Stimulated activated CD4-positive, alpha-beta T cell treated with anti-CD3 and anti-CD28 coated beads, Interleukin-1b, Interleukin-23, amount 100 ng/mL, for 48 hours (primary cell): ENCODE measurements at regions not wholly inside any gene's neighbourhood (a gene's known extent, or its start where the extent isn't known, plus 50 kb on each side); places are given as distances from the start of the nearest gene placed in this dataset.

Experiments used
- DNase-seq: peaks from one replicate; pipeline ENCODE4 v3.0.0-alpha.2; 2020

DNA sequence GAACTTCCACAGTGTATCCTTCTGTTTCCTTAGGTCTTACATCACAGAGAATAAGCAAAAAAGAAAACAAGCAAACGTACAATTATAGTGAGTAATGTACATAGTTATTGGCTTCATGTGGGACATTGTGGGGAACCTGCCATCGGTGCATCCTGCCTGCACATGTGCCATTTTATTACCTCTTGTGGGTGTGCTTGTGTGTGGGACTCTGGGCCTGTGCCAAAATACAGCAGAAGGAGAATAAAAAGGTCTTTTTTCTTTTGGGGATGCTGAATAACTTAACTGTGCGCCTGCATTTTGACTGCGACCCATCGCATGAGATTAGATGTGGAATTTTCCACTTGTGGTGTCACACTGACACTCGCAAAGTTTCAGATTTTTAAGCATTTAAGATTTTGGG lies 169.6 kb upstream of the DCBLD2 start:
- DNase-seq: no peak

GRCh38 chr3:99069973-99070372 lies 168.5 kb upstream of the DCBLD2 start:
- no peak for DNase-seq

- no peak for DNase-seq
These were observed 165.4 kb upstream of the DCBLD2 start for GRCh38 chr3:99066863-99067262.

DNA sequence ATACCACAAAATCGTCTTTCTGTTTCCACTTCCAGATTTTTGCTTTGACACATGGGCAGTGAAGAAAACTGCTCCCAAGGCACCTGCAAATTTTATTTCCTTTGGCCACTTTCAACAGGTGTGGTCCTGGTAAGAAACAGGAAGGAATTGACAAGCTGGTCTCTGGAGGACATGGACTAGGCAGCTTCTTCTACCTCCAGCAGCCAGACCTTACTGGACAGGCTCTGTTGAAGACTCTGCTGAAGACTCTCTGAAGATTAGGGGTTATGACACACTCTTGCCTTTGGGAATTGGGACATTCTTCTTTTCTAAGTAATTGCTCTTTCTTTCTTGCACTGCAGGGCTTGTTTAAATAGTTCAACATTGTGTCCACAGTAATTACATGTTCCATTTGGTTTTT lies 147.7 kb upstream of the DCBLD2 start:
- DNase-seq: no peak

GRCh38 chr3:99041747-99042146 lies 140.3 kb upstream of the DCBLD2 start:
- no peak for DNase-seq

DNA sequence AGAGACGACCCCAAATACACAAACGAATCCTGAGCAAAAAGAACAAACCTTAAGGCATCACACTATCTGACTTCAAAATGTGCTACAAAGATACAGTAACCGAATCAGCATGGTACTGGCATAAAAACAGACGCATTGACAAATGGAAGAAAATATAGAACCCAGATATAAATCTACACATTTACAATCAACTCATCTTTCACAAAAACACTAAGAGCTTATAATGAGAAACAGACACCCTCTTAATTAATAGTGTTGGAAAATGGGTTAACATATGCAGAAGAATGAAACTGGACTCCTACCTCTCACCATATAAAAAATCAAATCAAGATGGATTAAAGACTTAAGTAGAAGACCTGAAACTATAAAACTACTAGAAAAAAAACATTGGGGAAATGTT lies 130.3 kb upstream of the DCBLD2 start:
- no peak for DNase-seq

DNA sequence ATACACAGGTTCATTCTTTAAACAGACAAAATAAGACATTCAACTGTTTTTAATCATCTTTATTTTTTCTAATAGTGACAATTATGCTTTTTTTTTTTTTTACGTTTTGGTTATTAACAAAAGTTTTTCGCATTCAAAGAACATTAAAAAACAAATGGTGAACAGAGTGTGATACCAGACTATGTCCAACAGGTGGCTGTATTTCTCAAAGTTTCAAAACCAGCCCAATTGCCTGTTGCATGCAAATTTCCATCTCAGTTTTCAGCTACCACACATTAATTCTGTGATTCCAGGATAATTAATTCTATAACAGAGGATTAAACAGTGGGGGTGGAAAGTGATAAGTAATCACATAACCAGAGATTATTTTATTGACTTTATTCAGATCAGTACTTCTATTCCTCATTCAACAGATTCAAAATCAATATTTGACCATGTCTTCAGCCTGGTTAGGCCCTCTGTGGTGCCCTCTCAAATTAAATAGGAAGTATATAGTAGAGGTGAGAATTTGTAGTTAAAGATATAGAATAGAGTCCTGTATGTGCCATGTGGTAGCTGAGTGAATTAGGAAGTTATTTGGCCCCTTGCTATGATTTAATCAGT lies 122.2 kb upstream of the DCBLD2 start:
- no peak for DNase-seq

DNA sequence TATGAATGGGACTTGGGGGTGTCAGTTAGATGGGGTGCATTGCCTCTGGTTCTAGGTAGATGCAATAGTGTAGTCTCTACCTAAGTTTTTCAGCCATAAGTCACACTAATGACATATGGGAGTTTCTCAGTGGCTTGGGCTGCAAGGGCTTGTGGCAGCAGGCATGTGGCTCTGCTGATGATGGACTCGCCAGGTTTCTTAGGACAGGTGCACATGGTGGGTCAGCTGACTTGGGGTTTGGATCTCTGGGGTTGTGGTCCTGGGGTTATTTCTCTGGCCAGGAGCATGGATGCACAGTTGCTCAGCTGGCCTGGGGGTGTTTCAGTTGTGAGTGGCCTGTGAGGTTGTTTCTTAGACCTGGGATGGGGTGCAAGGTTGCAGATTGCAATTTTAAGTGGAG lies 120.0 kb upstream of the DCBLD2 start:
- no peak for DNase-seq

GRCh38 chr3:99016452-99016851 lies 115.0 kb upstream of the DCBLD2 start:
- DNase-seq: no peak

DNA sequence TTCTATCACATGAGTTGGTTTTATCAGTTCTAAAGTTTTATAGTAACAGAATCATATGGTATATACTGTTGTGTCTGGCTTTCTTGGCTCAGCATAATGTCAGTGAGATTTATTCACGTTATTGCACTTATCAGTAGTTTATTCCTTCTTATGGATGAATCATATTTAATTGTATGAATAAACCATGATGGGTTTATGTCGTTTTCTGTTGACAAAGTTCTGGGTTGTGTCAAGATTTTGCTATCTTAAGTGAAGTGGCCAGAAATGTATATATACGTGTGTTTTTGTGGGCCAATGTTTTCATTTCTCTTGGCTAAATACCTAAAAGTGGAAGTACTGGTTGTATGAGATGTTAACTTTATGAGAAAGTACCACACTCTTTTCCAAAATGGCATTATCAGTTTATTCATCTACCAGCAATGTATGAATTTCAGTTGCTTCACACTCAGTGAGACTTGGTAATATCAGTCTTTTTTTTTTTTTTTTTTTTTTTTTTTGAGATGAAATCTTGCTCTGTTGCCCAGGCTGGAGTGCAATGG lies 112.4 kb upstream of the DCBLD2 start:
- no peak for DNase-seq

GRCh38 chr3:99013077-99013476 lies 111.6 kb upstream of the DCBLD2 start:
- DNase-seq: no peak

- no peak for DNase-seq
These were observed 110.6 kb upstream of the DCBLD2 start for GRCh38 chr3:99012051-99012450.

GRCh38 chr3:99009851-99010250 lies 108.4 kb upstream of the DCBLD2 start:
- no peak for DNase-seq

- DNase-seq: no peak
These were observed 105.2 kb upstream of the DCBLD2 start for GRCh38 chr3:99006686-99007085.

DNA sequence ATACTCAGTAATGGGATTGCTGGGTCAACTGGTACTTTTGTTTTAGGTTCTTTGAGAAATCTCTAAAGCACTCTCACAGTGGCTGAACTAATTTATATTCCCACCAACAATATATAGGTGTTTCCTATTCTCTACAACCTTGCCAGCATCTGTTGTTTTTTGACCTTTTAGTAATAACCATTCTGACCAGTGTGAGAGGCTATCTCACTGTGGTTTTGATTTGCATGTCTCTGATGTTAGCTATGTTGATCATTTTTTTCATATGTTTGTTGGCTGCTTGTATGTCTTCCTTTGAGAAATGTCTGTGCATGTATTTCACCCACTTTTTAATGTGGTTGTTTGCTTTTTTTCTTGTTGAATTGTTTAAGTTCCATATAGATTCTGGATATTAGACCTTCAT lies 98.2 kb upstream of the DCBLD2 start:
- DNase-seq: no peak

- no peak for DNase-seq
These were observed 92.8 kb upstream of the DCBLD2 start for GRCh38 chr3:98994128-98994762.

GRCh38 chr3:98991393-98991792 lies 89.9 kb upstream of the DCBLD2 start:
- no peak for DNase-seq

GRCh38 chr3:98990657-98991056 lies 89.2 kb upstream of the DCBLD2 start:
- DNase-seq: no peak

- no peak for DNase-seq
These were observed 84.6 kb upstream of the DCBLD2 start for GRCh38 chr3:98986073-98986472.

- no peak for DNase-seq
These were observed 83.9 kb upstream of the DCBLD2 start for GRCh38 chr3:98985431-98985830.

DNA sequence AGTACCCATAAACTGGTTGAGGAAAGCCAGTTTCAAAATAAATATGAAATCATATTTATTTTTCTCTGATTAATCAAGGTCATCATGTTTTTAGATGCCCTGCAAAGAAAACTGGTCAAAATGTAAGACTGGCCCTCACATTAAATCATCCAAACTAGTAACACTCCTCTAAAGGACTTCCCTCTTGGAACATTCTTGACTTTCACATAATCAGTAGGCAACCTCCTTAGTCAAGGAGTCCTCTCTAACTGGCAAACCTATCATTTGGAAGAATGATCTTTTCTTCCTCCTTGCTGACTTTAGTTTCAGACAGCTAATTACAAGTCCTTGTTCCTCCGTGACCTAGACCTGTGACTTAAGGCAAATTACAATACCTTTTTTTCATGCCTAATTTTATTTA lies 82.5 kb upstream of the DCBLD2 start:
- DNase-seq: no peak

DNA sequence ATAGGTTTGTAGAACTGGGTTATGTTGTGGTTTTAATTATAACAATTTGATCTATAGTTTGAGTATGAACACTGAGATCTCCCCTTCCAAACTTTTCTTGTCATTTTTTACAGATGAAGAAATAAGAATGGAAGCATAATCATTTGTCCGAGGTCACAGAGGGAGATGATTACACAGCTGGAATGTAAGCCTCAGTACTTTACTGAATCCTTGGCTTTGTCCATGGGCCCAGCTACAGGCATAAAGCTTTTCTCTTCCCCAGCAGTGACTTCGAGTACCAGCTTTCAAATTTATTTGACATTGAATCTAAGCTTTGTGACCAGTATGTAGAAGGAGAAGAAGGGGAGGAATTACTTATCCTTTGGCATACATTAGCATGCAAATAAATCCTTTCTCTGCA lies 80.9 kb upstream of the DCBLD2 start:
- no peak for DNase-seq

GRCh38 chr3:98980915-98981596 lies 79.6 kb upstream of the DCBLD2 start:
- no peak for DNase-seq

GRCh38 chr3:98979296-98979695 lies 77.8 kb upstream of the DCBLD2 start:
- no peak for DNase-seq
